GM08714 (cell line): ENCODE measurements at regions not wholly inside any gene's neighbourhood (a gene's known extent, or its start where the extent isn't known, plus 50 kb on each side); places are given as distances from the start of the nearest gene placed in this dataset.
"Not testable (repeated sequence)": the region's sequence is repeated elsewhere in the genome, so short reads cannot be mapped to it uniquely, and the experiment has no call there.

ENCODE experiments used
- H3K4me3 ChIP-seq: fragments of 200-500 bp; sonication (Bioruptor generic); 2 replicates; pipeline ENCODE4 v1.5.1; 2014; ENCODE audit warnings: mild to moderate bottlenecking, low read length, inconsistent platforms
- ZNF274 ChIP-seq: IDR thresholded peaks from 2 replicates; pipeline ENCODE4 v1.6.1; 2012; ENCODE audit warnings: mild to moderate bottlenecking, low read depth, low read length

DNA sequence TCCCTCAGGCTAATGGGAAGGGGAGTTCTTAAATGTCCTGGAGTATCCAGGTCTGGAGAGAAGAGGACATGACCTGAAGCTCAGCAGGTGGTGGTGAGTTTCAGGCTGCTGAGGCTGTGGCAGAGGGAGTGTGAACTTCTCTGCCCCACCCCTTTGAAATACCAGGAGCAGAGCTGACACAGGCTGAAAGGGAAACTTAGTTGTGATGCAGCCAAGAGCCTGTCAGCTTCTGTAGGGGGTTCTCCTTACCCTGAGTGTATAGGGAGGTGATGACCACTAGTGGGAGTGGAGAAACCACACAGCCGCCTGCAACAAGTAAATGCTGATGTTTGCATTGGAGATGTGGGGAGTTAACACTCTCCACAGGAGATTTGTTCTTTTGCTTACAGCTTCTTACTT lies 152.3 kb downstream of the FCRL5 start:
- TF ChIP-seq ZNF274 = no peak

DNA sequence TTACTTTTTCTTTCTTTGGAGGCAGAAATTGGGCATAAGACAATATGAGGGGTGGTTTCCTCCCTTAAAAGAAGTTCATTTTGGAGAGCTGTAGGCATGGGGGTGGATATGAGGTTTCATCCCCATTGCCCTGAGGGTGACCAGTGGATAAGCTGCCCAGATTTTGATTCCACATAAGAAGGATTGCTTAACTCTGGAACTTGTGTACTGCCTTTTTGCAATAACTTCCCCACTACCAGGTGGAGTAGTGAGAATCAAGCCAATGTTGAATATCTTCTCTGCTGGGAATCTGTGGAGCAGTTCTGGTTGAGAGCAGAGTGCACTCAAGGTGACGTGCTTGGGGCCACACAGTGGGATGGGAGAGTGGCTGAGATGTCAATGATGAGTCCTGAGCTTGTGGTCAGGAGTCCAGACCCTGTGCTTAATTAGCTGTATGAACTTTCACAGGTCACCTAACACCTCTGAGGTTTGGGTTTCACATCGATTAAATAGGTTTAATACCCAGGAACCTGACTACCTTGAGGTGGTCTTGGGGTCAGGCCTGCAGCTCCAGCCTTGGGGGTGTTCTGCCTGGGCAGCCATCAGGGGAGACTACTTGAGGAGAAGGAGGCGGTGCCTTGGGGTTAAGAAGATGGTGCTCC lies 152.9 kb downstream of the FCRL5 start:
- no peak for TF ChIP-seq ZNF274
- H3K4me3 ChIP-seq = no peak overlapping the region

More for the DNA sequence above, 152.3 kb downstream of the FCRL5 start:
- no peak overlapping the region for H3K4me3 ChIP-seq

DNA sequence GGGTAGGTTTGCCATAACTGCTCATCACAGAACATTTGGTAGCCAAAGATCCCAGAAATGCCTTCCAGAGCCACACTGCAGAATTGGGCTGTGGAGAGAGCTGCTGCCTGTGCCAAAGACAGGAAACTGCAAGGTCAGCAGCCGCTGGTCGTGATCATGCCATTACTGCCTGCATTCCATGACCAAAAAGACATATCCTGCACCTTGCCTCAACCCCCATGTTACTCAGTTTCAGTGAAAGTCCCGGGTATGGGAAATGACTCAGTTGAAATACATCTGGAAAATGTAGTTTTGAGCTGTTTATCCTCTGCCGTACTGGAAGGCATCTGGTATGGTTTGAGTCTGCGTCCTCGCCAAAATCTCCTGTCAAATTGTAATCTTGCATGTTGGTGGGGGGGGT lies 161.7 kb downstream of the FCRL5 start:
- no peak overlapping the region for H3K4me3 ChIP-seq
- no peak for TF ChIP-seq ZNF274

DNA sequence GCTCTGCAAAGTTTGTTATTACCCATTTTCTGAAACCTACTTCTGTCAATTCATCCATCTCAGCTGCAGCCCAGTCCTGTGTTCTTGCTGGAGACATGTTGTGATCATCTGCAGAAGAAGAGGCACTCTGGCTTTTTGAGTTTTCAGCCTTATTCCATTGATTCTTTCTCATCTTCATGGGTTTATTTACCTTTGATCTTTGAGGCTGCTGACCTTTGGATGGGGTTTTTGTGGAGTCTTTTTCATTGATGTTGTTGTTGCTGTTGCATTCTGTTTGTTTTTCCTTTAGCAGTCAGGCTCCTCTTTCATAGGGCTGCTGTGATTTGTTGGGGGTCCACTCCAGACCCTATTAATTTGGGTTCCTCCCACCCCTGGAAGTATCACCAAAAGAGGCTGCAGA lies 164.3 kb downstream of the FCRL5 start:
- H3K4me3 ChIP-seq = no peak overlapping the region
- TF ChIP-seq ZNF274 = no peak

DNA sequence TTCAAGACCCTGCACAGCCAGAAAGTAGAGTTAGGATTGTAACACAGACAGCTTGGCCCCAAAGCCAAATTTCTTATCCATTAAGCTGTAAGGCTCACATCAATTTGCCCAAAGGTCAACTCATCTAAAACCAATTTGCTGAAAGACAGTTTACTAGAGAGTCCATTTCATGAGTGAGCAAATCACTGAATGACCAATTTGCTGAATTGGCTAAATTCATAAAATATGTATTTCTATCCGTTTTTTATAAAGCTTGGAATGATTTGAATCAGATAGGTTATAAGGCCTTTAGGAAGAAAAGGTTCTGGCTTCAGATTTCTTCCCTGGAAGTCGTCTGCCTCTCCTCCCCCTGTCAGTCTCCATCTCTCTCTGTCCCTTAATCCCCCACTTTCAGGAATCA lies 168.1 kb downstream of the FCRL5 start:
- no peak for TF ChIP-seq ZNF274
- H3K4me3 ChIP-seq = no peak overlapping the region

DNA sequence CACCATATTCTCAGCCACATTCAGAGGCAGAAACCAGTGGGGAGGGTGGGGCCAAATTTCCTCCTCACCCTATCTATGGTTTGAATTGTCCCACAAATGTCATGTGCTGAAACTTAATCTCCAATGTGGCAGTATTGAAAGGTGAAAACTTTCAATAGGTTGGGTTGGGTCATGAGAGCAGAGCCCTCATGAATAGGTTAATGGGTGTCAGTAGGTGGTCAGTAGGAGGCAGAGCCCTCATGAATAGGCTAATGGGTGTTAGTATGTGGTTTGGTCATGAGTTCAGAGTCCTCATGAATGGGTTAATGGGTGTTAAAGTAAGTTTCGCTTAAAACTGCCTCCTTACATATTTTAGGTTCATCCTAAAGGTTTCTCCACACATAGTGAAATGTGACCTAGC lies 170.0 kb downstream of the FCRL5 start:
- no peak overlapping the region for H3K4me3 ChIP-seq
- TF ChIP-seq ZNF274 = no peak

DNA sequence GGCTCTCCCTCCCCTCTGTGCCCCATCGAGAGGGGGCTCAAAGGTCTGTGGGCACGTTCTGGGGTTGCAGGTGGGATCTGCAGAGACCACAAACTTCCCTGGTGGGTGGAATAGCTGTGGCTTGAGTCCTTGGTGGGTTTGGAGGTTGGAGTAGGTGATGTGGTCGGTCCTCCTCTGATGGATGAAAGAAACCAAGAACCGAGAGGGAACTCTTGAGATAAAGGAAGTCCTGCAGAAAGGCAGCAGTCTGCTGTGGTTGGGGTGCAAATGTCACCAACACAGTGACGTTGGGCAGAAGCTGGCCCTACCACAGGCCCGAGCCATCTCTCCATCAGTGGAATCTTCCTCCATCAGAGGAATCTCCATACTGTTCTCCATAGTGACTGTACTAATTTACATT lies 171.8 kb downstream of the FCRL5 start:
- TF ChIP-seq ZNF274 = no peak
- no peak overlapping the region for H3K4me3 ChIP-seq

DNA sequence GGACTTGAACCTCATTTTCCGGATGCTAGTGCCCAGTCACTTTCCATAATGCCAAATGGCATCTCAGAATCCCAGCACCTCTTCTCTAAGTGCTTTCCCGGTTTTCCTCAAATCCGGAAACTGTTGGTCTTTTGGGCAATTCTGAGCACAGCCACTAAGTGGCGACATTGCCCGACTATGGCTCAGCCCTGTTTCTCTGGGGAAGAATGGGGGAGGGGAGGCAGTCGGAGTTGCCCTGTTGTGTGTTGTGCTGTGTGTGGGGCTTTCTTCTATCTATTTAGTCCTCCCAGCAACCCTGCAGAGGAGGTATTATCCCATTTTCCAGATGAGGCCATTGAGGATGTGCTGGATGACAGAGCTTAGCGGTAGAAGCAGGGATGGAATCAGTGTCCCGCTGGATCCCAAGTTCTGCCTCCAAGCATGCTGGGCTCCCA lies 175.0 kb downstream of the FCRL5 start:
- H3K4me3 ChIP-seq = not testable (repeated sequence)

DNA sequence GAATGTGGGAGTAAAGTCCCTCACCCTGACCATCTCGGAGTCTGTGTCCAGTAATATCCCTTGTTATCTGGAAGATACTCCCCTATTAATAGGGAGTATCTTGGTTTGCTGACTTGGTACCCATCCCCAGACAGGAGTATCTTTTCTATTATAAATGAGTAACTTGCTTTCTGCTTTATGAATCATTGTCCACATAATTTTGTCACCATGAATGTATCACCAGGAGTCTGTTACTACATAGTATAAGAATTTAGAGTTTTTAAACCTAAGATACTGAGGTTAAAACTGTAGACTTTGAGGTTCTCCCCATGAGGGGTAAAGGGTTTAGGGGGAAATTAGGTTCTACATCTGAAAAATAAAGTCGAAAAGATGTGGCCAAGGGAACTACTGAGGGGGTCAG lies 175.6 kb downstream of the FCRL5 start:
- no peak for TF ChIP-seq ZNF274

DNA sequence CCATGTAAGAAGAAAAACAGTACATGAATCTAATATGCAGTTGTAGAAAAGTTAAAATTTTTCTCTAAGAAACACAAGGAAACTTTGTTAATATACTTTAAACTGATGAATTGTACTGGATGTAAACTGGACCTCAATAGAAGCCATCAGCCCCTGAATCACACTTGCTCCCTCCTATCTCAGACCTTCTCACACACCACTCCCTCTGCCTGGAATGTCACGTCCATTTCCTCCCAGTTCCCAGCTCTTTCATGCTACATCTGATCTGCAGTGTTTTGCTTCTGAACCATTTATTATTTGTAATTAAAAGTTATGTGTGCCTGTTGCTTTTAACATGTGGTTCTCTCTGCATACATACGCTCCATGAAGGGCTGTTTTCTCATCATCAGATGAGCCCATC lies 180.0 kb downstream of the FCRL5 start:
- H3K4me3 ChIP-seq = not testable (repeated sequence)

More for the DNA sequence above, 175.6 kb downstream of the FCRL5 start:
- no peak overlapping the region for H3K4me3 ChIP-seq

DNA sequence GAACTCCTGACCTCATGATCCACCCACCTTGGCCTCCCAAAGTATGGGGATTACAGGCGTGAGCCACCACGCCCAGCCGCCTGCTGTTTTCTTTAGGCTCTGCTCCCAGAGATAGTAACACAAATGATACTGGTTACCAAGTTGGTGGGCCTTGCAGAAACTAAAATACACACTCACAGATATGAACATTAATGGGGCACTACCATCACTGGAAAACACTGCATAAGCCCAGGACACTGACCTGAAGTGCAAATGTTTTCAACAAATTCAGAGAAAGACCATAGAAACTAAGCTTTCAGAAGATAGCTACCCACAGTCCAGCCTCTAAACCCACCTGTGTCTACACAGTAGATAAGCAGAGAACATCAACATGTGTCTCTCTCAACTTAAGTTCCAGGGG lies 180.5 kb downstream of the FCRL5 start:
- TF ChIP-seq ZNF274 = no peak
- H3K4me3 ChIP-seq = no peak overlapping the region

DNA sequence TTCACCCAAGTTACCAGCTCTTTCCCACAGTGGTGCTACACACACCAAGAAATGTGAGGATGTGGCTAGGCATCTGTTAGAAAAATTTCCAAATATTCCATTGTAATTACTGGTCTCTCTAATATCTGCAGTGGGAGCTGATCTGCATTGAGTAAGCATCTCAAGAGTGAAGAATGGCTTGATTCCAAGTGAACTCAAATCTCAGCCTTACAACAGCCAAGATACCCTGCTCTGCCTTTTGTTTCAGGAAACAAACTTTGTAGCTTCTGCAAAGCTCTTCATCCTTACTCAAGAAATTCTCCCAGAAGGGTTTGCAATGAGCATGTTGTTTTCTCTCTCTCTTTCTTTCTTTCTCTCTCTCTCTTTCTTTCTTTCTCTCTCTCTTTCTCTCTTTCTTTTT lies 181.1 kb downstream of the FCRL5 start:
- no peak for TF ChIP-seq ZNF274

DNA sequence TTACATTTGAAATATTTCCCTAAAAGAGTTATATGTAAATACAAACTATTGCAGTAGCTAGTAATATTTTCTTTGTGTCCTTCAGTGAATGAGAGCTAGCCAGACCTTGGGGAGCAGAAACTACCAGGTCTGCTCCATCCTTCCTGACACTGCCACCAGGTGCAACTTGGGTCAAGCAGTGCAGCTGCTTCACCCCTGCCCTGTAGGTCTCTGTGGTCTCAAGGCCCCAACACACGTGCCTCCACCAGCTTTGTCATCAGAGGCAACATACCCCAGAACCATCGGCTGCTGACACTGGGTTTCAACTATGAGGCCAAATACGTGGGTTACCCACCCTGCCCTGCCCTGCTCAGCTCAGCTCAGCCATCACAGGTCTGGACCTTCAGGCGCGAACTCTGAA lies 181.6 kb downstream of the FCRL5 start:
- no peak for TF ChIP-seq ZNF274
- H3K4me3 ChIP-seq = no peak overlapping the region

More for the DNA sequence above, 181.1 kb downstream of the FCRL5 start:
- H3K4me3 ChIP-seq = no peak overlapping the region

DNA sequence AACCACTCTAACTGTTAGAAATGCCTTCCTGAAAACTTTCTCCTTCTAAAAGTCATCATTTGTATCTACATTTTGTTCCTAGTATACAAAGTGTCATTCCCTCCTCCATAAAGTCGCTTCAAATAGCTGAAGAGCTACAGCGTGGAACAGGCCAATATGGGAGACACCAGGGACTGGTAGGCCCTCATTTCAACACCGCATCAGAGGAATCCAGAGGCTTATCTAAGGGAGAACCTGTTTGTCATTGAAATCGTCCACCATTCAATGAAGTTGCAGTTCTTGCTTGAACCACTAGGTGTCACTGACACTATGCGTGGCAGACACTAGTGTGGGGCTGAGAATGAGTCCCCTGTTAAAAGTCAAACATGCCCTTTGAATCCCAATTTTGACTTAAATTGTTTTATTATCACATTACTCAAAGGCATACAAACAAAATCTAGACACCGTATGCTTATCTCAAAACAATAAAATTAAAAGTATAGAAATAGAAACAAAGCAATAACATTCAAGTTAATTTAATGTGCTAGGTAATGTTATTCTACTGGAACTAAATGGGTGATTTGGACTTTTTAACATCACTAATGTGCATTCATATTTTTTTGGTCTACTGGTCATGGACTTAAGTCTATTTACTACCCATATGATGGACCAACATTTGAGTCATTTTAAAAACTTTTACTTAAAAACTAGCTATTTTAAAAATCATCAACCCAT lies 182.3 kb downstream of the FCRL5 start:
- no peak for TF ChIP-seq ZNF274
- no peak overlapping the region for H3K4me3 ChIP-seq

DNA sequence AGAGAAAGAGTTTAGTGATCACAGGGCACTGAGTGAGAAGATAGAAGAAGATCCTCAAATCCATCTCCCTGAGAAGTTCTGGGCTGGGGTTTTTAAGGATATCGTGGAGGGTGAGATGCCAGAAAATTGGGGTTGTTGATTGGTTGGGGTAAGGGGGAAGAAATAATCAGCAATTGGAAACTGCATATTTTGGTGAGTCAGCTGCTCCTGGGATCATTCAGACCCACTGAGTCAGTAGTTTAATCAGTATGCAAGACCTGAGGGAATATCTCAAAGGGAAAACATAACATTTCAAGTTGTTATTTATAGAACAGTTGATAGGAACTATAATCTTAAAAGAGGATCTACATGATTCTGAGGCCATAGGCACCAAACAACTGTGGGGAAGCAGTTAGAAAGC lies 183.4 kb downstream of the FCRL5 start:
- not testable (repeated sequence) for H3K4me3 ChIP-seq

DNA sequence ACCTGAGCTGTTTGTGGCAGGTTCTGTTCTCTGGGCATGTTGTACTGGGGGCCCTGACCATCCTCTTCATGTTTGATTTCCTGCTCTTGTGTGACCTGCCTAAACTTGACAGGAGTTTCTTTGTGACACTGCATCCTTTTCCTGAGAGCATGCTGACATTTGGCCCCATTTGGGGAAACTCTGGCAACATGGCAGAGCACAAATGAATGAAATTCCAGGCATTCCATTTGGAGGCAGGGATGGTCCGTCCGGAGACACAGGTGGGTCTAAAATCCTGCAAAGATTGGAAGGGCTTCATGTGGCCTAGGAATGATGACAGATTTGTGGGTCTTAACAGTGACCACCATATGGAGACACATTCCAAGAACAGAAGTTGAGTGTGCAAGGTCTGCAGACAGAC lies 184.0 kb downstream of the FCRL5 start:
- no peak for TF ChIP-seq ZNF274
- no peak overlapping the region for H3K4me3 ChIP-seq
